ENCODE measurements at regions not wholly inside any gene's neighbourhood (a gene's known extent, or its start where the extent isn't known, plus 50 kb on each side); places are given as distances from the start of the nearest gene placed in this dataset. TPM values are rescaled to one million over a fixed set of nuclear protein-coding genes. Genes with fewer than 3 reads are reported as not detected.
"Not testable (repeated sequence)": the region's sequence is repeated elsewhere in the genome, so short reads cannot be mapped to it uniquely, and the experiment has no call there.

DNA sequence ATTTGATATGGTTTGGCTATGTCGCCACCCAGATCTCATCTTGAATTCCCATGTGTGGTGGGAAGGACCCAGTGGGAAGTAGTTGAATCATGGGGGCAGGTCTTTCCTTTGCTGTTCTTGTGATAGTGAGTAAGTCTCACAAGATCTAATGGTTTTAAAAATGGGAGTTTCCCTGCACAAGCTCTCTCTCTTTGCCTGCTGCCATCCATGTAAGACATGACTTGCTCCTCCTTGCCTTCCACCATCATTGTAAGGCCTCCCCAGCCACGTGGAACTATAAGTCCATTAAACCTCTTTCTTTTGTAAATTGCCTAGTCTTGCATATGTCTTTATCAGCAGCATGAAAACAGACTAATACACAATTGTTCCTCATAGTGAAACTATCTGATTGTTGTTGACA lies 66.9 kb upstream of the FABP2 start:
- H3K27me3 ChIP-seq (ENCODE audit: insufficient read depth); H3F3A ChIP-seq (replicated peaks; ENCODE audit: low read depth); H3K4me3 ChIP-seq; H3K9me2 ChIP-seq (ENCODE audit: insufficient read depth); H3K27ac ChIP-seq (ENCODE audit: low read depth); H3K36me3 ChIP-seq (ENCODE audit: insufficient read depth); H3K4me2 ChIP-seq; H4K20me1 ChIP-seq (replicated peaks; ENCODE audit: insufficient read depth); H3K4me1 ChIP-seq (ENCODE audit: insufficient read depth); H3K36me3 Mint-ChIP-seq (ENCODE audit: low read depth); H3K27me3 Mint-ChIP-seq (ENCODE audit: insufficient read depth, low read depth, poor library complexity); H3K27ac Mint-ChIP-seq; ATAC-seq; H3K4me3 Mint-ChIP-seq; DNase-seq (ENCODE audit: low spot score); H3K79me2 ChIP-seq (replicated peaks; ENCODE audit: insufficient read depth); H3K9me3 Mint-ChIP-seq; H3K4me1 Mint-ChIP-seq; H2AFZ ChIP-seq: not testable (repeated sequence)

DNA sequence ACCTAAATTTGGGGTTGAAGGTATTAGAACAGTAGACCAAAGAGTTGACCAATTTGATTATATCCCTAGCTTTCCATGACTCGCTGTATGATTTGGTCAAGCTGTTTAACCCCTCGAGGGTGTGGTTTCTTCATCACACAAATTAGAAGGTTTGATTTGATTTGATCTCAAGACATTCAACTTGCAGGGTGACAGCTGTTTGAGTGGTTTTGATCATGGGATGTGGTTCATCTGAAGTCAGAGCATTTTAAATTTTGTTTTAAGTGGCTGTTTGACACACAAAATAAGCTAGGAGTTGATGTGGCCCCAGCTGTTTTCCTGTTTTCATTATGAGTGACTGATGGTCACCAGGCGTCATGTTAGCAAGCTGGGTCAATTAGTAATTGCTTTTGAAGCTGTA lies 52.7 kb upstream of the FABP2 start:
- not testable (repeated sequence) for H3K4me3 ChIP-seq; H3K4me2 ChIP-seq; H3K36me3 Mint-ChIP-seq (ENCODE audit: low read depth); ATAC-seq; H3K27me3 Mint-ChIP-seq (ENCODE audit: insufficient read depth, low read depth, poor library complexity); H3K9me3 Mint-ChIP-seq; H3K36me3 ChIP-seq (ENCODE audit: insufficient read depth); H3K9me2 ChIP-seq (ENCODE audit: insufficient read depth); H3K4me1 ChIP-seq (ENCODE audit: insufficient read depth); H3F3A ChIP-seq (replicated peaks; ENCODE audit: low read depth); H3K27ac ChIP-seq (ENCODE audit: low read depth); H2AFZ ChIP-seq; DNase-seq (ENCODE audit: low spot score); H3K27me3 ChIP-seq (ENCODE audit: insufficient read depth); H3K4me3 Mint-ChIP-seq; H3K4me1 Mint-ChIP-seq; H3K27ac Mint-ChIP-seq; H3K79me2 ChIP-seq (replicated peaks; ENCODE audit: insufficient read depth); H4K20me1 ChIP-seq (replicated peaks; ENCODE audit: insufficient read depth)

DNA sequence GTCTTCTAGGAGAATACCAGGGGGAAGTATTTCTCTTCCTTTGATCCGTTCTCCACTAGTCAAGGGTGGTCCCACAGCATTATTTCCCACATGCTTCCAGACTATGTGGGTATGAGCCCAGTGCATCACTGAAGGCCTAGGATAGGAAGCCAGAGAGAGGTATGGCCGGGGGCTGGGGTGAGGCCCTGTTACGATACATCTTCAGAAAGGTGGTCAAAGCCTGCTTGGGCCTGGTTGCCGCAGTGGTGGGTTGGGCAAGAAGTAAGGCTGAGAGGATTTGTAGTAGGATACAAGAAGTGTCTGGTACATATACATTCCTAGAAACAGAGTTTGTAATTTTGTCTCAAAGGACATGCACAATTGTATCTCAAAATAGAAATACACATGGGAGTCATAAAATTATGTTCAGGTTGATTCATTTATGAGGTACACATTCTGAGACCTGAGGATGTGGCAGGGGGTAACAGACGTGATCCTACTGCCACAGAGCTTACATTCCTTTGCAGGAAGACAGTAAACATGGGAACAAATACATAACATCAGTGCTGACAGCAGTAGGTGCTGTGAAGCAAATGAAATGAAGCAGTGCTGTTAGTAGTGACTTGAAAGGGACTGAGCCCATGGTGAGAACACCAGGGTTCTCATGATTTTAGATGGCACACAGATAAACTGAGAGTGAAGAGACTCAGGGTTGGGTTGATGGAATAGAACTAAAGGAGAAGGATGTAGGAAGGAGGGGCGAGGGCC lies 50.6 kb upstream of the FABP2 start:
- not testable (repeated sequence) for H3K9me3 Mint-ChIP-seq, H3K4me1 Mint-ChIP-seq

More for the DNA sequence above, 50.6 kb upstream of the FABP2 start:
- not testable (repeated sequence) for H3F3A ChIP-seq (replicated peaks; ENCODE audit: low read depth); DNase-seq (ENCODE audit: low spot score); H3K36me3 Mint-ChIP-seq (ENCODE audit: low read depth); H3K4me3 Mint-ChIP-seq; H3K27ac Mint-ChIP-seq; H3K27me3 Mint-ChIP-seq (ENCODE audit: insufficient read depth, low read depth, poor library complexity); H4K20me1 ChIP-seq (replicated peaks; ENCODE audit: insufficient read depth); H2AFZ ChIP-seq; H3K79me2 ChIP-seq (replicated peaks; ENCODE audit: insufficient read depth); H3K4me2 ChIP-seq; H3K4me3 ChIP-seq; H3K27ac ChIP-seq (ENCODE audit: low read depth); H3K9me2 ChIP-seq (ENCODE audit: insufficient read depth); H3K4me1 ChIP-seq (ENCODE audit: insufficient read depth); H3K27me3 ChIP-seq (ENCODE audit: insufficient read depth); H3K36me3 ChIP-seq (ENCODE audit: insufficient read depth)
- peak; percentile 31; the same call in 1 of the 3 replicates for ATAC-seq

Small RNA genes in the stretch of these regions (small RNA-seq; reads per million reads assigned to genes)
- gene RNU6-1217P (ENCODE audit: low replicate concordance): not detected
